Left renal cortex interstitium (tissue), 4 donors: ENCODE measurements at regions not wholly inside any gene's neighbourhood (a gene's known extent, or its start where the extent isn't known, plus 50 kb on each side); places are given as distances from the start of the nearest gene placed in this dataset.
"Not testable (repeated sequence)": the region's sequence is repeated elsewhere in the genome, so short reads cannot be mapped to it uniquely, and the experiment has no call there.

Source experiments
- DNase-seq, 4 donors: peaks; one replicate each; pipeline ENCODE4 v3.0.0-alpha.2; 2013; ENCODE audit warnings: low read depth in 4 of 4, low spot score in 2 of 4, missing footprints in 1 of 4

- no peak for DNase-seq
These were observed 87.1 kb downstream of the HMHB1 start for GRCh38 chr5:143898916-143899591.

DNA sequence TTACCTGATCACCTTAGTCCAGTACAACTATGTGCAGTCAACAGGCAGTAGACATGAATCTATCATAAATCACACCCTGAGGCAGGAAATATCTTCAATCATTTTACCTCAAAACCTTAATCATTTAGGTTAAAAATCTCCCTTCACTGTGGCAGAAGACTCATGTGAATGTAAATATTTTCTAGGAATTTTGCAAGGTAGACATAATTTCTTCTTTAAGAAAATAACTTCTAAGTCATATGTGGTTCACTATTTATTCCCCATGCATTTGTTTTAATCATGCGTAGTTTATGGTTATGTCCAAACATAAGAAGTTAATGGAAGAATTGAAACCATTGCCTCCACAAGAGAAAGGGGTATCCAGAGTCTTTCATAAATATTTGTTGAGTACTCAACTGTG, 97.0 kb downstream of the HMHB1 start:
- no peak for DNase-seq

- no peak for DNase-seq
These were observed 101.2 kb downstream of the HMHB1 start for GRCh38 chr5:143913008-143913752.

- no peak for DNase-seq
These were observed 102.8 kb downstream of the HMHB1 start for GRCh38 chr5:143914756-143915155.

DNA sequence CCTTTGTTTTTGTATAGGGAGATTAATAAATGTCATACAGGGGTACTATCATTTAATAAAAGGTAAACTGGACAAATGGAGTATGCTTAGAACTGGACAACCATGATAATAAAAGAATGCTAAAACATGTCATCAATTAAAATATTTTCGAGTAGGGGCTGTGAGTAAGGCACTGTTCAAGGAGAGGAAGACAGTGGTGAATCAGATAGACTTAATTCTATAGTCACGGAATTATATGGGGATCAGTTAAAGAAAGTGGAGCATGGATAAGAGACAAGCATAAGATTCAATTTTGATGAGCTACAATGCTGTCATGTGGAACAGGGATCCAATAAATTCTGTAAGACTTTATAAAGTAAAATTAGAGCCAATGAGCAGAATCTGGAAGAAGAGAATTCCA, 104.5 kb downstream of the HMHB1 start:
- no peak for DNase-seq

GRCh38 chr5:143918961-143919360, 107.0 kb downstream of the HMHB1 start:
- DNase-seq = no peak

- DNase-seq = no peak
These were observed 108.8 kb downstream of the HMHB1 start for GRCh38 chr5:143920772-143921171.

- DNase-seq = no peak
These were observed 109.8 kb downstream of the HMHB1 start for GRCh38 chr5:143921525-143922311.

DNA sequence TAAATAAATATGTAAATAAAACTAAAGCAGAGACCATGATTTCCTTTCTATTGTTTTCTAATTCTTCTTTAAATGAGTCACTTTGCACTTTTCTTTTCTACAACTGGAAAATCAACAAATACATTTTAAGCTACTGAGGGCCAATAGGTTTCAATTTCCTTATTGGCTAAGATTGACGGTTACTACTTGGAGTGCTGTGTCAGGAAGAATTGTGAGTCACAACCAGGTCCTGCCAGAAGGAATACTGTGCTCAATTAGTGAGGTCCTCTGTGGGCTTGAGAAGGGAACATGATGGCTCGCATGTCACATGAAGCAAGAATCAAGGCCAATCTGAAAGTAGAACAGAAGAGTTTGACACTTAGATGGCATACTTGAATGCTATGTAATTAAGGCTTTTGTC, 110.8 kb downstream of the HMHB1 start:
- no peak for DNase-seq

DNA sequence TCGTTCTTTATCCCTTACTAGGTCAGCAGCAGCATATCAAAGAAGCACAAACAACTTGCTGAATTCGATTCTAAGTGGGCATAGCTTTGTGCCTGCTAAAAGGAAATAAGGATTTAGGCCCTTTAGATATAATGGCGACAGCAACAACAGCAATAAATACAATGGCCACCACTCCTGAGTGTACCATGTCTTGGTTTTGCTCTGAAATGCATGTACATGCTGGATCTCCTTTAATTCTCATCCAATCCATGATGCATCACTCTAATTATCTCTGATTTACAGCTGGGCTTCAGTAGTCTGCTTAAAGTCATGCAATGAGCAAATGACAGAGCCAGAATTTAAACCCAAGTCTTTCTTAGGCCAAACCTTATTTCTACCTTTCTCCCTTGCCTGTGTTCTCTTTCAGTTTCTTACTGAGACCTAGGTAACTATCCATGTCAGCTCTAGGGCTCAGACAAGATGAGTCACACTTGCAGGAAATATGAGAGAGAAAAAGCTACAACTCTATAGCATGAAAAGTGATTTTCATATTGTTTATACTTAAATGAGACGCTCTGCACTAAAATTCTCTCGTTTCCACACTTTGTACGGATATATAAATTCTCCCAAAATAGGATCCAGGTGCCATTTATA, 111.8 kb downstream of the HMHB1 start:
- DNase-seq = no peak

DNA sequence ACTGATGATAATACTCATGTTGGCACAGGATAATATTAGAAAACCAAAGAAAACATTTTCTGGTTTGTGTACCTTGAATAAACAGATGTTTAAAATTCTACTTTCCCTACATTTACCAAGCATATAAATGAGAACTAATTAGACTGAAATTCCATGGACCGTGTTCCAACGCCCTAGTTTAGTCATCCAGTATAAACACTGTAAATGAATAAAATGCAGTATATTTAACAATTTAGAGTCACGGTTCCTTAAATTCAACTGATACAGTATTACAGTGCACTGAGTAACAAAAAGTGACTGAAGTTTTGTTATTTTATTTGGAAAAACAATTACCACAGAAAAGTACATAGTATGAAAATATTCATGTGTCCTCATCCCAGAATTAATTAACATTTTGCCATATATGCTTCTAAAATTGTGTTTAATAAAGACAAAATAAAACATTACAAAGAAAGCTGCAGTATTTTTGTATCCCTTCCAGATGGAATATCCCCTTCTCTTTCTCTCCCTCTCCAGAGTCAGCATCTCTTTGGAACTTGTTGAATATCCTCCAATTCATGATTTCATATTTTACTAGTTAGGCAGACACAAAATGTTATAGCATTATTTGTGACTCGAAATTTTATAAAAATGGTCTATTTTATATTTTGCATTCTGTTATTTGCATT, 112.5 kb downstream of the HMHB1 start:
- DNase-seq = no peak

- DNase-seq = not testable (repeated sequence)
These were observed 113.0 kb downstream of the HMHB1 start for GRCh38 chr5:143924979-143925325.

DNA sequence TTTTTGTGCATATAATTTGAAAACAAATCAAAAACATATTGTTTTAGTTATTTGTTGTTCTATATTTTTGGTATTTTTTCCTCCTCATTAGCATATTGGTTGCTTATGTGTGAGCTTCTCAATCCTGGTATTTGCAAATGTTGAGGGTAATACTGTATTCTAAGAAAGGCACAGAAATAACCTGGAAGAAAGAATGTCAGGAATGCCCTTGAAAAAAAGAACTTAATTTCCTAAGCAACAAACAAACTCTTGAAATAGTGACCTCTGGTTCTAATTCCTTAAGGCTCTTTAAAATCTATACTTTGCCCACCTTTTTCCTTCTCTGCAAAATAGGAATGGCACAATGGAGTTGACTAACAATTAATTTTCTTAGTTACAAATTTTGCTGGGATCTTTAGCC, 117.5 kb downstream of the HMHB1 start:
- no peak for DNase-seq

GRCh38 chr5:143930561-143930960, 118.6 kb downstream of the HMHB1 start:
- DNase-seq = no peak

DNA sequence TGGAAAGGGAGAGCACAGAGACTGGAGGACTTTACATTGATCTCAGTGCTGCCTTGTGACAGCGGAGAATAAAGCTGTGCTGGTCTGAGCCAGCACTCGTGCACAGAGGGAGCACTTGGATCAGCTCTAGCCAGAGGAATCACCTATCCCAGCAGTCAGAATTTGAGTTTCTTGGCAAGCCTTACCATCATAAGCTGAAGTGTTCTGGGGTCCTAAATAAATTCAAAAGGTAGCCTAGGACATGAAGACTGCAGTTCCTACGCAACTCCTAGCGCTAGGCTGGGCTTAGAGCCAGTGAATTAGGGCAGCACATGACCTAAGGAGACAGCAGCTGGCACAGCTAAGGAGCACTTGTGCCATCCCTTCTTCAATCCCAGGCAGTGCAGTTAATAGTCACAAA, 119.5 kb downstream of the HMHB1 start:
- no peak for DNase-seq

GRCh38 chr5:143931986-143932385, 120.0 kb downstream of the HMHB1 start:
- DNase-seq = no peak

GRCh38 chr5:143932584-143932983, 120.6 kb downstream of the HMHB1 start:
- no peak for DNase-seq

DNA sequence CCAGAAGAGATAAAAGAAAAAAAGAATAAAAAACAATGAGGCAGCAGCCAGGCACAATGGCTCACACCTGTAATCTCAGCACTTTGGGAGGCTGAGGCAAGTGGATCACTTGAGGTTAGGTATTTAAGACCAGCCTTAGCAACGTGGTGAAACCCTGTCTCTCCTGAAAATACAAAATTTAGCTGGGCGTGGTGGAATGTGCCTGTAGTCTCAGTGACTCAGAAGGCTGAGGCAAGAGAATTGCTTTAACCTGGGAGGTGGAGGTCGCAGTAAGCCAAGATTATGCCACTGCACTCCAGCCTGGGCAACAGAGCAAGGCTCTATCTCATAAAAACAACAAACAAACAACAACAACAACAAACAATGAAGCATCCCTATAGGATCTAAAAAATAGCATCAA, 121.5 kb downstream of the HMHB1 start:
- no peak for DNase-seq

DNA sequence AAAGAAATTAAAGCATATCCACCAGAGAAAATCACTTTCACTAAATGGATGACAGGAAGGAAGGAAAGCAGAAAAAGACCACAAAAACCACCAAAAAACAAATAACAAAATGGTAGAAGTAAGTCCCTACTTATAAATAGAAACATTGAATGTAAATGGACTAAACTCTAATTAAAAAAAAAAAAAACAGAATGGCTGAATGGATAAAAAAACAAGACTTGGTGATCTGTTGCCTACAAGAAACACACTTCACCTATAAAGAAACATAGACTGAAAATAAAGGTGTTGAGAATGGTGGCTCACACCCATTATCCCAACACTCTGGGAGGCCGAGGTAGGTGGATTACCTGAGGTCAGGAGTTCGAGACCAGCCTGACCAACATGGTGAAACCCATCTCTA, 122.9 kb downstream of the HMHB1 start:
- no peak for DNase-seq

DNA sequence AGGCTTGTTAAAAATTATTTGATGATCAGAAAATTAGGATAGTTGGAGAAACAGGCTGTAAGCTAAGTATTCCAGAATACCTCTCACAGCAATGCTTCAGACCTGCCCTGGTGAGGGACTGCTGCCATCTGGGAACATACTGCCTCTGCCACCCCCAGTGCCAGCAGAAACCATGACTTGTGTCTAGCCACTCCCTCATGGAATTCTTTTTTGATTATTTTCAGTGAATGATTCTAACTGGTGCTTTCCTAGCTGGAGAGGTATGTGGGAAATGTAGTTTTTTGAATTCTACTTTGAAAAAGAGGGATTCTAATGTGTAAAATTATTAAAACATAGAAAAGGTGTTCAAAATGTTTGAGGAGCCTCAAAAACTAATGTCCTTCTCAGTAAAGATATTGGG, 126.3 kb downstream of the HMHB1 start:
- no peak for DNase-seq

DNA sequence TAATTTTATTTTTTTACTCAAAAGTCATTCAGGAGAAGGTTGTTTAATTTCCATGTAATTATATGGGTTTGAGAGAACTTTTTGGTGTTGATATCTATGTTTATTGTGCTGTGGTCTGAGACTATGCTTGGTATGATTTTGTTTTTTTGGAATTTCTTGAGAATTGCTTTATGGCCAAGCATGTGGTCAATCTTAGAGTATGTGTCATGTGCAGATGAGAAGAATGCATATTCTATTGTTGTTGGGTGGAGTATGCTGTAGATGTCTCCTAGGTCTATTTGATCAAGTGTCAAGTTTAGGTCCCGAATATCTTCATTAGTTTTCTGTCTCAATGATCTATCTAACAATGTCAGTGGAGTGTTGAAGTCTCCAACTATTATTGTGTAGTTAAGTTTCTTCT, 134.9 kb downstream of the HMHB1 start:
- no peak for DNase-seq
